ENCODE measurements at regions not wholly inside any gene's neighbourhood (a gene's known extent, or its start where the extent isn't known, plus 50 kb on each side); places are given as distances from the start of the nearest gene placed in this dataset.

DNA sequence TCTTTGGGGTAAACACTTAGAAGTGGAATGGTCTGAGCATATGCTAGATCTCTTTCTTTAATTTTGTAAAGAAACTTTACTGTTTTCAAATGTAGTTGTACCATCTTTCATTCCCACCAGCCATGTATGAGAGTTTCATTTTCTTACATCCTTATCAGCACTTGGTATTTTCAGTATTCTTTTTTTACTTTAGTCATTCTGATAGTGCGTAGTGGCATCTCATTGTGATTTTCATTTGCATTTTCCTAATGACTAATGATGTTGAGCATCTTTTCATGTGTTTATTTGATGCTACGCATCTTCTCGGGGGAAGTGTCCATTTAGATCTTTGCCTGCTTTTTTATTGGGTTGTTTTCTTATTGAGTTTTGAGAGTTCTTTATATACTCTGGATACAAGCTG, 71.3 kb upstream of the PRPS1 start:
- in situ Hi-C loops (cut with MboI; ENCODE audit: low pct_unique_long_range_greater_than_20kb, low sequenced_read_pairs), result no loop called here

DNA sequence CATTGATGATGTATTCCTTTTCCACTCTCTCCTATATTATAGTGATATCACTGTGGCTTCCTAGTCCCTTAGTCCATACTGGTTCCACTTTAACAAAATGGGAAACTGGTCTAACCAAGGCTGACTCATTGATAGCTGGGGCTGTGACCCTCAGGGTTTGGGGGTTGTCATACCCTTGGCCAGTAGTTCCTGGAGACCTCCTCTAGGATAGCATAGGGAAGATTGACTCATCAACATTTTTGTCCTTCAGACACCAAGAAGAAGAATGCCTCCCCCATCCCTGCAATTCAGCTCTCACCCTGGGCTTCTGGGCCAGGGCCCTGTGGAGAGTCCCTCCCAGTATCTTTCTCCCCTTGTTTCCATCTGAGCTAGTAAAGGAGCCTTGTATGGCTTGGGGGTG, 68.8 kb upstream of the PRPS1 start:
- in situ Hi-C loops (cut with MboI; ENCODE audit: low pct_unique_long_range_greater_than_20kb, low sequenced_read_pairs), result no loop called here
- DNase-seq, result no peak

More for the DNA sequence above, 71.3 kb upstream of the PRPS1 start:
- no peak for DNase-seq

DNA sequence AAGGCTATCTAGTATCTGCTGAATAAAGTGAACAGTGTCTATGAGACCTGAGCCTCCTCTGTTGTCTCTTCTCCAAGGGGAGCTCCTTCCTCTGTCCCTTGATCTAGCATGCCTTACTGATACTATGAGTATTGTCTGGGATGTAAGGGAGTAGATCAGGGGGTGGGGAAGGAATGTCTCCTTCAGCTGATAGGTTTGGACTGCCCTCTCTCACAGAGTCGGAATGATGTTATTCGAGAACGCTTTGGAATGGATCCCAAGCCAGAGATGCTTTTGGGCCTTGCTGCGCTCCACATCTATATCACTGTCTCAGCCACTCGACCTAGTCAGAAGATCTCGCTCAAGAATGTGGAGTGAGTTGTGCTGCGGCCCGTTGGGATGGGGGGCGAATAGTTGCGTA, 68.3 kb upstream of the PRPS1 start:
- no peak for DNase-seq
- in situ Hi-C loops (cut with MboI; ENCODE audit: low pct_unique_long_range_greater_than_20kb, low sequenced_read_pairs), result no loop called here

DNA sequence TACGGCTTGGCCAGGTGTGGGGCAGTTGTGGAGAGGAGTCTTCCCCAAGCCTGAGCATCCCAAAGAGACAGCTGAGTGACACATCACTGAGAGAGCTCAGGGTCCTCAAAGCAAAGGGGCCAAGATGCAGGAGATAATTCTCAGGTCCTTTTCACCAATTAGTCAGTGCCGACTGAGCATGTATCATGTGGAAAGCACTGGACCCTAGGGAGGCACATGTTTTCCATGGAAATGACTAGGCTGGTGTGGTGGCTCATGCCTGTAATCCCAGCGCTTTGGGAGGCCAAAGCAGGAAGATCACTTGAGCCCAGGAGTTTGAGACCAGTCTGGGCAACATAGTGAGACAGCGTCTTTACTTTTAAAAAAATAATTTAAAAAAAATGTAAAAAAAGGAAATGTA, 67.3 kb upstream of the PRPS1 start:
- in situ Hi-C loops (cut with MboI; ENCODE audit: low pct_unique_long_range_greater_than_20kb, low sequenced_read_pairs), result no loop called here
- no peak for DNase-seq

DNA sequence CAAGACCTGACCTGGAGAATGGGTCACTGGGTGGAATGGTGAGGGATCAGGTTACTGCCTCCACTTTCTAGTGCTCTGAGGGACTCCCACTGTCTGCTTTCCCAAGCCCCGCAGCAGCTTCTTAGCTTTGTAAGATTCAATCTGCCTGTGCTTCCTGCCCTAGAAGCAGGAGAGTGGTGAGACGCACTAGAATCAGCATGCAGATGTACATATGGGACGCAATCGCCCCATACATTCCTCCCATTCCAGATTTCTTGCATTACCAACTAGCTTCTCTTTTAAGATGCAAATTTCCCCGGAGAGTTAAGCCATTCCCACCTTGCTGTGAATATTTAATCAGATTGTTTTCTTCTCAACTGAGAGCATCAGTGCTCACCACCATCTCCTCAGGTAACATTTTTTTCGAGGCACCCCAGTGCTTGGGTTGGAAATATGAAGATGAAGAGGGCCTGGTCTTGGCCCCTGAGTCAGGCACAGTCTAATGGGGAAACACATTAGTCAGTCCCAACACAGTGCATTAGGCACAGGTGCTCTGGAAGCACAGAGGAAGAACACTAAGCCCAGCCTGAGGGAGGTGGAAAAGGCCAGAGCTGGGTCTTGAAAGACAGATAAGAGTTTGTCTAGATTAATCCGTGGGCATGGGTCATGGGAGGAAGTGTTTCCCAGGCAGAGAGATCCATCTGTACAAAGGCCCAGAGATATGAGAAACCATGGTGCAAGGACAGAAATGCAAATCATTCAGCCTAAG, 66.7 kb upstream of the PRPS1 start:
- DNase-seq, result no peak
- in situ Hi-C loops (cut with MboI; ENCODE audit: low pct_unique_long_range_greater_than_20kb, low sequenced_read_pairs), result no loop called here

DNA sequence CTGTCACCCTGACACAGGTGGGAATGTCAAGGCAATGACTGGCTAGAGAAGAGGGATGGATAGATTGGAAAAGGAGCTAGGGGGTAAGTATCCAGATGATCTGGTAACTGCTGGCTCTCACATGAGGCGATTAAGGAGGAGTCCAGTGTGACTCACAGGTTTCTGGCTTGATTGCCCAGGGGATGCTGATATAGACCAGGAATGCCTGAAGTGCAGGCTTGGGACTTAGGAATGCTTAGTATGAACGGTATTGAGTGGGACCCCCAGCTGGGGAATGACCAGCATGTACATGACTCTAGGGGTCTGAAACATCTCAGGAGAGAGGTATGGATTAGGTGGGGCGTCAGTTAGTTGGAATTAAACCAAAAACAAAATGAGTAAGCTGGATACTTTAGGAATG, 65.8 kb upstream of the PRPS1 start:
- in situ Hi-C loops (cut with MboI; ENCODE audit: low pct_unique_long_range_greater_than_20kb, low sequenced_read_pairs), result no loop called here
- no peak for DNase-seq

DNA sequence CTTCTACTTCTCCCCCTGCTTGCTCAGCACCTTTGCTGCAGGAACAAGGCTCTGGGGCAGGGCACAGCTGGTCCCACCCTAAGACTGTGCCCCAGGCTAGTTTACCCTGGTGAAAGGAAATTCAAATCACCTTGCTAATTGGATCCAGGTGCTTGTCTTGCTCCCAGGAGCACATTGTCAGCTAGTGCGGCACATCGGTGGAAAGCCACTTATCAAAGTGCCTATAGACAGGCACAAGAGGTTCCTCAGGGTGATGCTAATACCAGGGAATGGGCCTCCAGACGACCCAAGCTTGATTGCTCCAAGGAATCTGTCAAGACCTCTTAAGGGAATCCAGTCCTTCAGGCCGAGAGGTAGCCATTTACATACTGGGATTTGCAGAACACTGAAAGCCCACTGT, 64.5 kb upstream of the PRPS1 start:
- in situ Hi-C loops (cut with MboI; ENCODE audit: low pct_unique_long_range_greater_than_20kb, low sequenced_read_pairs), result no loop called here
- DNase-seq, result no peak

DNA sequence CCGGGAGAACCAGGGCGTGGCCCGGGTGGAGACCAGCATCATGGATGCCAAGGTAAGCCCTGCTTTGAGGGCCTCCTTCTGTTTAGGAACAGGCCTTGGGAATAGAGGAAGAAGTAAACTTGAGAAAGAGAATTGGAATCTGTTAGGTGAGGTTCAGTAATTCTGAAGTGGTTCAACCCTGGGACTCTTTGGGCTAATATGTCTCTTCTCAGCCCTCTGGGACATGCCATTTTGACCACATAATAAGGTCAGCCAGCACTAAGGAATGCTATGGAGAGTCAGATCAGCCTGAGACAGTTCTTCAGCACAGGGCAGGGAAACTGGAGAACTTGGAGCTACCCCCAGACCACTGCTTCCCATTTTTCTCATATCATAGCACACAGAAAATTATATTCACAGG, 63.3 kb upstream of the PRPS1 start:
- in situ Hi-C loops (cut with MboI; ENCODE audit: low pct_unique_long_range_greater_than_20kb, low sequenced_read_pairs), result no loop called here
- DNase-seq, result no peak

DNA sequence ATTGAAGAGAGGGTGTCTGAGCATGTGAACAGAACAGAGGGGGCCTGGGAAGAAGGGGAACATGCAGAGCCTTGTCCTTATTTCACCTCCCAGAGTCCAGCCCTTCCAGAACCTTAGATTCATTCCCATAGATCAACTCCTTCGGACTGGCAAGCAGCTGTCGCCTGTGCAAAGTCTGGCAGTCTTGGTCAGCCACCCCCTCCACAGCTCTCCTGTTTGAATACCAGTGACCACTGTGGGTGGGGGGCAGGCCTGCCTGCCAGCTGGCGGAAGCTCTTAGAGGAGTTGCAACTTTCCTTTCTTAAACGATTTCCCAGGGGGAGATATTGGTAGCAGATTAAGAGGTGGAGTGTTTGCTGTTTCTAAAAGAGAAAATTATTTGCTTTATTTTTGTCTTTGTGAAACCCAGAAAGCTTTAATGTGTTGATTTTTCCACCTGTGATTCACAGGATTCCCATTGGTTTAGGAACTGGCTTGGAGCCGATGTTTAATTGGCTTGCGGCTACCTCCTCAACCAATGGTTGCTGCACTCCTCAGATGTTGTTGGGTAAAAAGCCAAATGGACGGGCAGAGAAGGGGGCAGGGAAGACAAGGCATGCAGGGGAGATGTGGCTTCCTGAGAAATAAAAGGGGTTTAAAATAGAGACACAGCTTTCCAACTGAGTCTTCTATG, 62.2 kb upstream of the PRPS1 start:
- in situ Hi-C loops (cut with MboI; ENCODE audit: low pct_unique_long_range_greater_than_20kb, low sequenced_read_pairs), result no loop called here
- no peak for DNase-seq

DNA sequence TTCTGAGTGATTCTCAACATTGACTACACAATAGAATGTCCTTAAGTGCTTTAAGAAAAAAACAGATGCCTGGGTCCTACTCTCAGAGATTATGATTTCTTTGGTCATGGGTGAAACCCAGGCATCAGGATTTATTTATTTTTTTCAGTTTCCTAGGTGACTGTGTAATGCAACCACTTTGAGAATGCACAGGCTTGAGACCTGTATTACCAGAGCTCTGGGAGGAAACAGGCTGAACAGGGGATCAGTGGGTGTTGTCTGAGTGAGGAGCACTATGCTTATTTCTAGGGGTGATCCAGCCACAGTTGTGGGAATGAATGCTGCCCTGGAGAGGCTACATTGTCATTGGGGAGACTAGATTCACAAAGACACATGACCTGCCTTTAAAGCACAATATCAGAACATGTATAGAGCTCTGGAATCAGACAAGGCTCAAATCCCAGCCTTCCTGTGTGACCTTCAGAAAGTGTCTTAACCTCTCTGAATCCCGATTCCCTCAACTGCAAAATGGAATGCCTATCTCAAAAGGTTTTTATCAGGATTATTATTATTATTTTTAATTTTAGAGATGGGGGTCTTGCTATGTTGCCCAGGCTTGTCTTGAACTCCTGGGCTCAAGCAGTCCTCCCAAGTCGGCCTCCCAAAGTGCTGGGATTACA, 61.6 kb upstream of the PRPS1 start:
- DNase-seq, result no peak

DNA sequence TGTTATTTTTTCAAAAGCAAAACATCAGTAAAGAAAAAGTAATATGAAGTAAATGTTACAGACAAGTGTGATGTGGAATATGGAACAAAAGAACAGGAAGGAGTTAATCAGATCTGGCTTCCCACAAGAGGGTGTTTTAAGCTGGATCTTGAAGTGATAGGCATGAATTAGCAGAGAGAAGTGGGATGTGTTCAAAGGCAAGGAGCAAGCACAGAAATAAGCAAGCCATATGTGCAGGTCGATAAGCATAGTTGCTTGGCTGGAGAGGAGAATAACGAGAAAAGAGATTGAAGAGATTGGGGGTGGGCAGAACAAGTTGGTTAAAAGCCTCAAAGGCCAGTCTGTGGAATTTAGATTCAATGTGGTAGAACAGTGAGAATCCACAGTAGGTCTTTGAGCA, 60.9 kb upstream of the PRPS1 start:
- in situ Hi-C loops (cut with MboI; ENCODE audit: low pct_unique_long_range_greater_than_20kb, low sequenced_read_pairs), result no loop called here
- no peak for DNase-seq

More for the DNA sequence above, 61.6 kb upstream of the PRPS1 start:
- in situ Hi-C loops (cut with MboI; ENCODE audit: low pct_unique_long_range_greater_than_20kb, low sequenced_read_pairs), result no loop called here

DNA sequence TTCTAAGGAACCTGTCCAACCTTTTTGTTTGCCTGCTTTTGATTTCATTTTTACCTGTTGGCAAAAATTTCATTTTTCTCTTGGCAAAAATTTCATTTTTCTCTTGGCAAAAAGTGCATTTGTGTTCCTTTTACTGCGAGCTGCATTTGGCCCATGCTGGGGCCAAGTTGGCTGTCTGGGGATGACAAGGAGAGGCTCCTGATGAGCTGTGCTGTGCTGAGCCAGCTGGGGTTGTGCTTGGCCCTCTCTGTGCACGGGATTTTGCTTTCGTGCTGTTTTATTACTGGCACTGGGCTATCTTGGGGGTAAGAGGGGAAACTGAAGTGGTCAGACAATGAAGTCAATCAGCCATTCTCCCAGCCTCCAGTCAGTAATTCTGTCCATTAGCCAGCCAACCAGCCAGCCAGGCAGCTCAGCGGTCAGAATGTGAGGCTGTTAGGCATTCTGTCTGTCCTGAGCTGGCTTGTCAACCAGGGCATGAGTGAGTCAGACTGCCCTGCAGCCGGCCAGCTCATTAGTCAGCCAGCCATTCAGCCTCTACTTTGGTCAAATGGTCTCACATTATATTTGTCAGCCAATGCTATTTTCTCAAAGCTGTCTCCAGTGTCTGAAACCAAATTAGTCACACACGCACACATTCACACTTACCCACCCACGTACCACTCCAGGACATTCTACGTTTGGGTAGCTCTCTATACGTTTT, 56.9 kb upstream of the PRPS1 start:
- no peak for DNase-seq

DNA sequence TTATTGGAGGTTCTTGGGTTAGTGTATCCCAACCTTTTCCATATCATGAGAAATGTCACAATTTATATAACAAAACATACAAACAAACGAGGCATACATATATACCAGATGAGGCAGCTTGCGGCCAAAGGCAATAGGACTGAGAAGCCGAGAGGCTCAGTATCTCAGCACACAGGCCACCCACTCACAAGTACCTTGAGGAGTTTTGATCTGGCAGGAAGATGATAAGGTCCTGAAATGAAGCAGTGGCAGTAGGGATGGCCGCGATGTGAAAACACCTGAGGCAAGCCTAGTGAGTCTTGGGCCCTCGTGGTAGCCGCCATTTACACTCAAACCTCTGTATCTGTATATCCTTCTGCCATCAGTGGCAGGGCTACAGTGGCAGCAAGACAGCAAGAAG, 55.3 kb upstream of the PRPS1 start:
- DNase-seq, result no peak
- in situ Hi-C loops (cut with MboI; ENCODE audit: low pct_unique_long_range_greater_than_20kb, low sequenced_read_pairs), result no loop called here

More for the DNA sequence above, 56.9 kb upstream of the PRPS1 start:
- in situ Hi-C loops (cut with MboI; ENCODE audit: low pct_unique_long_range_greater_than_20kb, low sequenced_read_pairs), result no loop called here

DNA sequence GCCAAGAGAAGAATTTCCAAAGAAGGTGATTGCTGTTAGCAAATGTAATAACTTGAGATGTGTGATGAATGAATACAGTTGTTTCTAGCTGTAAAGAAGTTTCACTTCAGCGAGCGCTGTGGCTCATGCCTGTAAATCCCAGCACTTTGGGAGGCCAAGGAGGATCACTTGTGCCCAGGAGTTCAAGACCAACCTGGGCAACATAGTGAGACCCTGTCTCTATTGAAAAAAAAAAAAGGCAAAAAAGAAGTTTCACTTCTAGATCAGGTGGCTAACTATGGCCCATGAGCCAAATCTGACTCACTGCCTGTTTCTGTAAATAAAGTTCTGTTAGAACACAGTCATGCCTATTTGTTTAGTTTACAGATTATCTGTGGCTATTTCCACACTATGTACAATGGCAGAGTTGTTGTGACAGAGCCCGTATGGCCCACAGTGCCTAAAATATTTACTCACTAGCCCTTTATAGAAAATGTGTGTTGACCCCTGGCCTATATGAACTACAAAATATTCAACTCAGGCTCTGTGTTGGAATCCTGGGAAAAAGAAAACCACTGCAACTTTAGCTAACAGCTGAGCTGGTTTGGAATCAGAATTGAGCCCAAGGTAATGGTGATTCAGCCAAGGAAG, 54.1 kb upstream of the PRPS1 start:
- in situ Hi-C loops (cut with MboI; ENCODE audit: low pct_unique_long_range_greater_than_20kb, low sequenced_read_pairs), result no loop called here
- no peak for DNase-seq

DNA sequence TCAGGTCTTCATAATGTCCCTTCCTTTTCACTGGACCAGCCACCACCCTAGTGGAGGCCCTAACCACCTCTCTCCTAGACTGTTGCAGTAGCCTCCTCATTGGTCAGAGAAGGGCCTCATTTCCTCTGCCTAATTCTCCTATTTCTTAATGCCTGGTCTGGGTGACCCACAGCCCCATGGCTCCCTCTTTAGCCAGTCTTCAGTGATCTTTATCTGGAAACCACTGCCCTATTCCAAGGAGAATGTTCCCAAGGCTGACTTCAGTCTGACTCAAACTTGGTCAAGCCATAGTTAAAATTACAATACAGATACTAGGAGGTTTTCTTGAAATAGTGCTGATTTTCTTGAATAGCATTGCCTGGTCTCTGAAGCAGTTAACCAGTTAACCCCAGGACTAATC, 53.6 kb upstream of the PRPS1 start:
- no peak for DNase-seq
- in situ Hi-C loops (cut with MboI; ENCODE audit: low pct_unique_long_range_greater_than_20kb, low sequenced_read_pairs), result no loop called here

DNA sequence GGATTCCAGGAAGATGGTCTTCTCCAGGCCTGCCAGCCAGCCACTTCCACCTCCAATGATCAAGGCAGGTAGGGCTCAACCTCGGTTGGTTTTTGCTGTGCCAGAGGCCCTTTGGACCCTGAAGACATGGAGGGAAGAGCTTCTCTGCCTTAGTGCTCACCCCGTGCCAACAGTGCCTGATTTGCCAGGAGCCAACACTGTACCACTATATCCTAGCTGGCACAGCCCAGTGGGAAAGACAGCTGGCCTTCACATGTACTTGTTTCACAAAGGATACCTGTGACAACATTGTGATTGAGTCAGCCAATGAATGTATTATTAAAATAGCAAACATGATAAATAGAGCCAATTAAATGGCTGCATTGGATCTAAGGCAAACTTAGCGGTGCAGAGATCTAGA, 51.9 kb upstream of the PRPS1 start:
- DNase-seq, result no peak
- in situ Hi-C loops (cut with MboI; ENCODE audit: low pct_unique_long_range_greater_than_20kb, low sequenced_read_pairs), result no loop called here

DNA sequence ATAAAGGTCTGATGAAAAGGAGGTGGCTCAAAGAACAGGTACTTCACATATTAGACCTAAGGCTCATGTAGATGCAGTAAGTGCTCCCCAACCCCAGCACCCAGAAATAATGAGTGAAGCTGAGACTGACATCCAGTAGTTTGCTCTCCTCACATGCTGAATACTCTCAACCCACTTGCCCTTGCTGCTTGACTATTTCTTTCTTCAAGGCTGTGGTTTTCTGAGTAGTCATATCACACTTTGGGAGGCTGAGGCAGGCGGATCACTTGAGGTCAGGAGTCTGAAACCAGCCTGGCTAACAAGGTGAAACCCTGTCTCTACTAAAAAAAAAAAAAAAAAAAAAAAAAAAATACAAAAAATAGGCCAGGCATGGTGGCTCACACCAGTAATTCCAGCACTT, 51.5 kb upstream of the PRPS1 start:
- in situ Hi-C loops (cut with MboI; ENCODE audit: low pct_unique_long_range_greater_than_20kb, low sequenced_read_pairs), result no loop called here
- DNase-seq, result no peak

DNA sequence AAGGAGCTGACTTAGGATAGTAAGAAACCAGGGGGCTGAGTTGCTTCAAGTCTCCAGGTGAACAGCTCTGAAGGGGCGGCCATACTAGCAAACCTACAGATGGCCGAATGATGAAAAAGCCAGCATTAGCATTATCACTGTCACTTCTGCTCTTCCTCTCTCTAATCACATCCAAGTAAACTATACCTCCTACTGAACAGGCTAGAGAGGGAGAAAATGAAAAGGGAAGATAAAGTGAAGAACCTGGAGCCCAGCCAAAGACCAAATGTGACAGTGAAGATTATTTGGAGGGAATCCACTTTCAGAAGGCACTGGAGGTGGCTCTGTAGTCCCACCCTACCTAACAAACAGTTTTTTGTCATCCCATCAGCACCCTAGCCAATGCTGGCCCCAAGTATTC, 50.4 kb upstream of the PRPS1 start:
- in situ Hi-C loops (cut with MboI; ENCODE audit: low pct_unique_long_range_greater_than_20kb, low sequenced_read_pairs), result no loop called here
- no peak for DNase-seq

Measured in KBM-7 (cell line).